ENCODE measurements at regions not wholly inside any gene's neighbourhood (a gene's known extent, or its start where the extent isn't known, plus 50 kb on each side); places are given as distances from the start of the nearest gene placed in this dataset.

DNA sequence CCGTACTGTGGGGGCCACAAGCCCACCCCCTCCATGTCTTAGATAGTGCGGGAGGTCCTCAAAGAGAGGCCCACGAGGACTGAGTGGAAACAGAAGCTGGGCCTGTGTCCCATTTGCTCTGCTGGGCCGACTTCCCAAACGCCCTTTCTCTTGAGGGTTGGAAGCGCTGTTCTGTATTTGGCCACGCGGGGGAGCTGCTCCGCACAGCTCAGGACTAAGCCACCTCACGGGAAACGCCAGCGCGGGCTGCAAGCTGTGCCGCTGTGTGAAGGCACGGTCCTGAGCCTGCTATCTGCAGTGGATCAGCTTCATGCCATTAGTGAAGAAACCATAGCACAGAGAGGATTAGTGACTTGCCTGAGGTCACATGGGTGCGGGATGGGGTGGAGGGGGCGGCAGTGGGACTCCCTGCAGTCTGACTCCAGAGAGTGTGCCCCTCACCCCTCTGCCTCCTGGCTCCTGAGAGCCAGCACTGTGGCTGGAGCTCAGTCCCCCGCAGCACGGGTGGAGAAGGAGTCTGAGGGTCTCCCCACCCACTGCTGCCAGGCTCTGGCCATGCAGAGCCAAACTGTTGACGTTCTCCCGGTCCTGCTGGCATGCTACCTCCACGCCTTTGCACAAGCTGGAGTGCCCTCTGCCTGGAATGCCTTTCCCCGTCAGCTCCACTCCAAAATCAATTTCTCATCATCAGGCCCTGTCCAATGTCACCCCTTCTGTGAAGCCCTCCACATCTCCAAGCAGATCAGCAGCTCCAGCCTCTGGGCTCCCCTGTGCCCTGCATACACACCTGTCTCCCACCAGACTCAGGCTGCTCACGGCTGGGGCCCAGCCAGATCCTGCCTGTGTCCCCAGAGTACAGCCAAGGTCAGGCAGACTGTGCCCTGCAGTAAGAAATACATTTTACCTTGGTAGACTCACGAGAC lies 51.5 kb upstream of the LRRC32 start (continued):
- no peak for TF ChIP-seq TBP (IDR thresholded peaks at IDR 0.05; ENCODE audit: low read depth, low read length)
